AG04450 (cell line): ENCODE measurements at regions not wholly inside any gene's neighbourhood (a gene's known extent, or its start where the extent isn't known, plus 50 kb on each side); places are given as distances from the start of the nearest gene placed in this dataset.

ENCODE experiments used
- CTCF ChIA-PET: fragments of 300-600, 350-600 bp; formaldehyde crosslinking; extraction: SDS; loops from one replicate; lab custom pipeline; 2022; ENCODE audit warnings: antibody characterized with exemption, inconsistent platforms; lab: Charles Lee
- POLR2A ChIA-PET: fragments of 350-600 bp; formaldehyde crosslinking; extraction: SDS; loops from one replicate; lab custom pipeline; 2021; ENCODE audit warnings: antibody characterized with exemption, inconsistent platforms; lab: Yijun Ruan, JAX
- DNase-seq: peaks from one replicate; pipeline ENCODE4 v3.0.0-alpha.2; 2011; ENCODE audit warnings: low read depth, low spot score
- H3K27ac ChIP-seq: one replicate; pipeline ENCODE4 v1.5.1; 2012; ENCODE audit warnings: low read depth, low read length, control low read depth
- H3K27me3 ChIP-seq: one replicate; pipeline ENCODE4 v1.6.0; 2012; ENCODE audit warnings: low read length; ENCODE audit not compliant: control insufficient read depth, insufficient read depth
- H3K4me3 ChIP-seq: 2 replicates; pipeline ENCODE4 v1.5.1; 2011; ENCODE audit warnings: mild to moderate bottlenecking, low read depth, low read length, control low read depth
- H3K9me3 ChIP-seq: 2 replicates; pipeline ENCODE4 v1.5.1; 2012; ENCODE audit warnings: low read length; ENCODE audit not compliant: control insufficient read depth, insufficient read depth
- CTCF ChIP-seq: IDR thresholded peaks from 2 replicates; pipeline ENCODE4 v1.5.1; 2011; ENCODE audit warnings: low read depth, low read length, control low read depth, inconsistent platforms

DNA sequence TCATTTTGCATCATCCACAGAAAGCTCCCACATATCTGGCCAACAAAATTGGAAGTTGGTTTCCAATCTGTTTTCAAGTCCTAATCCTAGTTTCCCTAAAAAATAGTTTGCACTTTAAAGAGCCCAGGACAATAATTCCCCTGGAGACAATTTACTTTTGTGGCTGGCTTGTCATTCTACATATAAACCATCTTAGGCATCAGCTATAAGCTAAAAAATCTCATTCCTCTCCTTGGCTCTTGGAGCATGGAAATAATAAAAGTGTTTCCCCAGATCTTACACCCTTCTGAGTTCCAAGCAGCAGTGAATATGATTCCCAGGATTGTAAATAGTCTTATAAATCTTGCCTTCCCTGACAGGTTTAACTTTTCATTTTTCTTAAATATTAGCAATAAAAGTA lies 89.1 kb upstream of the NUDT4 start:
- DNase-seq: no peak
- no peaks in the 10 kb centered on the region for H3K9me3 ChIP-seq
- H3K27ac ChIP-seq: no peak overlapping the region
- POLR2A ChIA-PET: no interaction called here
- H3K27me3 ChIP-seq: no peaks in the 10 kb centered on the region
- TF ChIP-seq CTCF: no peak
- CTCF ChIA-PET: interaction anchor here (1.1 kb wide), 1 partner anchor 301 kb away, joined by 3 read pairs; no protein-coding TSS in a partner anchor
- no peak overlapping the region for H3K4me3 ChIP-seq

DNA sequence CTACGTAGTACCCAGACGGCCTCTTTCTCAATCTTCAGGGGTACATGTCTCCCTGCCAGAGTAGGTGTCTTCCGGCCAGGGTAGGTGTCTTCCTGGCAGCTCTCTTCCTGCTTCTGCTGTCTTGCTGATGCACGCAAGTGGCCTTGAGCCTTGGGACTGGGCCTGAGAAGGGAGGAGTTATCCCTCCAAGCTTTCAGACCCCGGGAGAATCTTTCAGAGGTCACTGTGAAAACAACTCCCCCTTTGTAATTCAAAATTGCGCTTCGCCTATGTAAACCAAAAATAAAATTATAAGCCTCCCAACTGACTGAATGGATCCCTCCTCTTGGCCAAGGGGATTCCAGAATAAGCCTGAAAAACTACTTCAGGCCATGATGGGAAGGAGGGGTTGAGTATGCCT lies 87.3 kb upstream of the NUDT4 start:
- DNase-seq: no peak
- POLR2A ChIA-PET: no interaction called here
- no peak for TF ChIP-seq CTCF
- H3K4me3 ChIP-seq: no peak overlapping the region
- no peaks in the 10 kb centered on the region for H3K27me3 ChIP-seq
- H3K9me3 ChIP-seq: no peaks in the 10 kb centered on the region
- CTCF ChIA-PET: no interaction called here
- no peak overlapping the region for H3K27ac ChIP-seq

GRCh38 chr12:93292213-93292612 lies 85.5 kb upstream of the NUDT4 start:
- no peaks in the 10 kb centered on the region for H3K9me3 ChIP-seq
- no peaks in the 10 kb centered on the region for H3K27me3 ChIP-seq
- ChIA-PET CTCF (no interaction called here), POLR2A (no interaction called here)
- no peak overlapping the region for H3K4me3 ChIP-seq
- TF ChIP-seq CTCF: no peak
- H3K27ac ChIP-seq: no peak overlapping the region
- no peak for DNase-seq

GRCh38 chr12:93292731-93293566 lies 84.8 kb upstream of the NUDT4 start:
- CTCF ChIA-PET: no interaction called here
- H3K4me3 ChIP-seq: no peak overlapping the region

More at GRCh38 chr12:93292731-93293566, 84.8 kb upstream of the NUDT4 start:
- H3K9me3 ChIP-seq: no peaks in the 10 kb centered on the region
- no peak for TF ChIP-seq CTCF
- no peak overlapping the region for H3K27ac ChIP-seq
- POLR2A ChIA-PET: no interaction called here
- H3K27me3 ChIP-seq: no peaks in the 10 kb centered on the region
- DNase-seq: no peak
